Spinal cord (tissue), 9 donors: ENCODE measurements at regions not wholly inside any gene's neighbourhood (a gene's known extent, or its start where the extent isn't known, plus 50 kb on each side); places are given as distances from the start of the nearest gene placed in this dataset.

ENCODE experiments used
- DNase-seq, 6 donors: peaks; one replicate each; pipeline versions ENCODE4 v3.0.0 to v3.0.0-alpha.2; 2013 to 2015; ENCODE audit warnings: low spot score in 6 of 6, low read depth in 4 of 6
- H3K27ac ChIP-seq: one replicate; pipeline ENCODE4 v1.5.1; 2013; ENCODE audit warnings: low read depth, low read length, control low read depth
- H3K27me3 ChIP-seq: one replicate; pipeline ENCODE4 v1.6.1; 2013; ENCODE audit warnings: low read length; ENCODE audit not compliant: control insufficient read depth, insufficient read depth
- H3K36me3 ChIP-seq: one replicate; pipeline ENCODE4 v1.6.1; 2013; ENCODE audit warnings: low read length; ENCODE audit not compliant: control insufficient read depth, insufficient read depth
- H3K4me1 ChIP-seq: one replicate; pipeline ENCODE4 v1.6.1; 2013; ENCODE audit warnings: low read length; ENCODE audit not compliant: control insufficient read depth, insufficient read depth
- H3K4me3 ChIP-seq: one replicate; pipeline ENCODE4 v1.5.1; 2013; ENCODE audit warnings: low read depth, low read length, control low read depth
- H3K9me3 ChIP-seq: one replicate; pipeline ENCODE4 v1.6.1; 2013; ENCODE audit warnings: low read length; ENCODE audit not compliant: control insufficient read depth, insufficient read depth
- WGBS: methylation state at CpG from one replicate; pipeline ENCODE4 v1.1.5; 2013; ENCODE audit warnings: missing lambda C conversion rate; ENCODE audit not compliant: insufficient coverage; 5-methylcytosine and 5-hydroxymethylcytosine counted together
- donor health status: healthy.

DNA sequence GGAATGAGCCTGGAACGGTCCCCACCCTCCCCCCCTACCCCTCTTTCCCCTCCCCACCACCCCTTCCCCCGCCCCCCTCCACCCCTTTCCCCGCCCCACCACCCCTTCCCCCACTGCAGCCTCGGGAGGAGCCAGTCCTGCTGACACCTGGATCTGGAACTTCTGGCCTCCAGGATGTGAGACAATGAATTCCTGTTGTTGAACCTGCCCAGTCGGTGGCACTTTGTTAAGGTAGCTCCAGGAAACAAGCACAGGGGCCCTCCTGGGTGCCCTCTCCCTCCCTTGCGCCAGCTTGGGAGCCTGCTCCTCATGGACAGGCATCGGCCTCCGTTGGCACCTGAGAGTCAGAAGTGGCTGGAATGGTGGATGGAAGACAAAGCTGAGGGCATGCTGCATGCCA, 152.4 kb upstream of the FOXF1 start:
- Histone ChIP-seq H3K4me3 (no peak overlapping the region), H3K4me1 (peaks cover 8% of the 10 kb centered on the region), H3K9me3 (no peaks in the 10 kb centered on the region), H3K36me3 (no peaks in the 10 kb centered on the region), H3K27ac (no peak overlapping the region), H3K27me3 (peaks cover 9% of the 10 kb centered on the region)
- WGBS = 50% methylated on average over 4 of the region's 8 CpGs
- no peak for DNase-seq

- H3K36me3 ChIP-seq = no peaks in the 10 kb centered on the region
- H3K27ac ChIP-seq = no peak overlapping the region
- H3K4me3 ChIP-seq = no peak overlapping the region
- peaks cover 6% of the 10 kb centered on the region for H3K4me1 ChIP-seq
- no peaks in the 10 kb centered on the region for H3K9me3 ChIP-seq
- peak in 1 of 6 donors; percentile 44 for DNase-seq
- WGBS = 40% methylated on average over 2 of the region's 5 CpGs
- peaks cover 12% of the 10 kb centered on the region for H3K27me3 ChIP-seq
Observed at GRCh38 chr16:86359571-86359970, 150.8 kb upstream of the FOXF1 start.

DNA sequence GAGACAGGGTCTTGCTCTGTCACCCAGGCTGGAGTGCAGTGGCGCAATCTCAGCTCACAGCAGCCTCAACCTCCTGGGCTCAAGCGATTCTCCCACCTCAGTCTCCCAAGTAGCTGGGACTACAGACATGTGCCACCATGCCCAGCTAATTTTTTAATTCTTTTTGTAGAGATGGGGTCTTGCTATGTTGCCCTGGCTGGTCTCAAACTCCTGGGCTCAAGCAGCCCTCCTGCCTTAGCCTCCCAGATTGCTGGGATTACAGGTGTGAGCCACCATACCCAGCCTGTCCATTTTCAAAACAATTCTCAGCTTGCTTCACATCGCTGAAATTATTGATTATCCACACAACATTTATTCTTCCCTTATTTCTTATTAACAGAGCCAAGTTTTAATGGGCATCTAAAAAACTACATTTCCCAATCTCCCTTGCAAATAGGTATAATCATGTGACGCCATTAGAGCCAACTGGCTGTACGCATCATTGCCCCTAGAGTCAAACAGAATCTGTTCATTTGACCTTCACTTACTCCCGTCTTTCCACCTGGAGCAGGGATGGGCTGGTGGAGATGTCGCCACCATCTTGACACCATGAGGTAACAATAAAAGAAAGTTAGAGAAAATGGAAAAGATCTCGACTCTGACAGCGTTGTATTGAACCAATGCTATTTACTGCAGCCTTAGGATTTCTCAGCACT, 148.0 kb upstream of the FOXF1 start:
- 91% methylated on average over 3 of the region's 9 CpGs for WGBS
- H3K27me3 ChIP-seq = peaks cover 11% of the 10 kb centered on the region
- H3K27ac ChIP-seq = no peak overlapping the region
- H3K4me3 ChIP-seq = no peak overlapping the region
- no peaks in the 10 kb centered on the region for H3K36me3 ChIP-seq
- peak in 1 of 6 donors; percentile 34 for DNase-seq
- H3K4me1 ChIP-seq = peaks cover 7% of the 10 kb centered on the region
- H3K9me3 ChIP-seq = no peaks in the 10 kb centered on the region

- 0% methylated on average over 1 of the region's 4 CpGs for WGBS
- H3K27ac ChIP-seq = no peak overlapping the region
- H3K4me1 ChIP-seq = peaks cover 7% of the 10 kb centered on the region
- no peaks in the 10 kb centered on the region for H3K36me3 ChIP-seq
- no peak overlapping the region for H3K4me3 ChIP-seq
- no peaks in the 10 kb centered on the region for H3K9me3 ChIP-seq
- DNase-seq = peak in 2 of 6 donors; percentile 38 to 80
- peaks cover 15% of the 10 kb centered on the region for H3K27me3 ChIP-seq
Observed at GRCh38 chr16:86363057-86363490, 147.3 kb upstream of the FOXF1 start.

DNA sequence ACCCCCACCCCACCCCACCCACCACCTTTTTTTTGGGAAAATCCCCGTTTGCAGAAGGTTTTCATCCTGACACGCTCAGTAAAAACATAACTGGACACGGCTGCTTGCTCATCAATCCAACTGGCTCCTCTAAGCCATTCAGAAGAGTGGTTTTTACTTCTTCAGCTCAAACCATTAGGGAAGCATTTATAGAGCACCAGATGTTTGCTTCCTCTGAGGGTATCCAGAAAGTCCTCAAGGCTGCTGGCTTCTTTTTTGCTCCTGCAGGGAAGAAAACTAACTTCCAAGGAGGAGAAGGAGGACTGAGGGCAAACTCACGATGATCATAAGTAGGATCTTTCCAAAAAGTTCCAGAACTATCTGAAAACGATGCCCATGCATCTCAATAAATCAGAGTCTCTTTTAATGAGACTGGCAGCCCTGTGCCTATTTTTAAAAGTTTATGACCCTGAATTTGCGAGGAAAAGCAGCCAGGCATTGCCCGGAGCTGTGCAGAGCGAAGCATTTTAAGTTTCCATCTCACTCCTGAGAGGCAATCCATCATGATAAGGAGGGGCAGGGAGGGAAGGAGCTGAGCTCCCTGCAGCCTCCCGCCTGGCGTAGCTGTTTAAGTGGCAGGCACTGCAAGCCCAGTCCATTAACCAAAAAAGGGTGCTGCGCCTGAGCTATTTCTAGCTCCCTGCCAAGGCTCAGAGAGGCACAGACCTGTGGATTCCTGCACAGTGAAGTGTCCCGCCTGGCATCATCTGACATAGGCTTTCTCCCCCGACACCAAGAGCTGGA, 146.3 kb upstream of the FOXF1 start:
- peak in 1 of 6 donors; percentile 76 for DNase-seq
- H3K36me3 ChIP-seq = no peaks in the 10 kb centered on the region
- H3K27me3 ChIP-seq = peaks cover 16% of the 10 kb centered on the region
- H3K27ac ChIP-seq = no peak overlapping the region
- no peak overlapping the region for H3K4me3 ChIP-seq
- H3K9me3 ChIP-seq = no peaks in the 10 kb centered on the region
- H3K4me1 ChIP-seq = peaks cover 7% of the 10 kb centered on the region
- WGBS = 43% methylated on average over 11 of the region's 13 CpGs

- Histone ChIP-seq H3K9me3 (no peaks in the 10 kb centered on the region), H3K27me3 (peaks cover 15% of the 10 kb centered on the region), H3K27ac (no peak overlapping the region), H3K4me3 (no peak overlapping the region), H3K36me3 (no peaks in the 10 kb centered on the region), H3K4me1 (peaks cover 7% of the 10 kb centered on the region)
- WGBS = 89% methylated on average over 9 of the region's 13 CpGs
- no peak for DNase-seq
Observed at GRCh38 chr16:86364653-86365380, 145.5 kb upstream of the FOXF1 start.

DNA sequence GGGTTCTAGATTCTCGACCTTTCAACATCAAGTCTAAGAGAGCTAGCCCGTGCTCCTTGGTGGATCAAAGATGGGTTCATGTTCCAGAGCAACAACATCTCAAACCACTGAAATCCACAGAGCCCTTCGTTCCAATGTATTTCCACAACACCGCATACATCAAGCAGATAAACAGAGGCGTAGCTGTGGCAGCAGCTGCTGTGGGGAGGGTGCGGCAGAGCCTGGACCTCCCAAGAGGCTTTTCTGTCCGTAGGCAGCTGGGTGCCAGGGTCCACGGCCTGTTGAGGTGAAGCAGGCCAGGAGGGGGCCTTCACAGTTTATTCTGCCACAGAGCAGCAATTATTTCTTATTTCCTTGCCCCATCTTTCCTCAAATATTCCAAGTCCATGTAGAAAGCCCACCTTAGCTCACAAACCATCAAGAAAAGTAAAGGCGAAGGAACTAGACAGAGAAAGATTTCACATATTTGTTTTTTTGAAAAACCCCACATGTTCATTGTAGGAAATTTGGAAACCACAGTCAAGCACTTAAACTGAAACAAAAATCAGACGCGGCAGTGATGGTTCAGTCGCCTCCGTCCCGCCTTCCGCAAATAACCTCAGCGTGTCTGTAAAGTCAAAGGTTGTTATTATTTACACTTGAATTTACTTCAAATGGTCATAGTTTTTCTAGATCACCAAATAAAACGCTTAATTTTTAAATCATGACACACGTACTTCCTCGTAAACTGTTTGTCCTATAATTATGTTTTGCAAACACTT, 144.6 kb upstream of the FOXF1 start:
- Histone ChIP-seq H3K27me3 (peaks cover 17% of the 10 kb centered on the region), H3K4me3 (no peak overlapping the region), H3K36me3 (no peaks in the 10 kb centered on the region), H3K27ac (no peak overlapping the region), H3K9me3 (no peaks in the 10 kb centered on the region), H3K4me1 (peaks cover 9% of the 10 kb centered on the region)
- 72% methylated on average over 9 of the region's 19 CpGs for WGBS
- DNase-seq = no peak

DNA sequence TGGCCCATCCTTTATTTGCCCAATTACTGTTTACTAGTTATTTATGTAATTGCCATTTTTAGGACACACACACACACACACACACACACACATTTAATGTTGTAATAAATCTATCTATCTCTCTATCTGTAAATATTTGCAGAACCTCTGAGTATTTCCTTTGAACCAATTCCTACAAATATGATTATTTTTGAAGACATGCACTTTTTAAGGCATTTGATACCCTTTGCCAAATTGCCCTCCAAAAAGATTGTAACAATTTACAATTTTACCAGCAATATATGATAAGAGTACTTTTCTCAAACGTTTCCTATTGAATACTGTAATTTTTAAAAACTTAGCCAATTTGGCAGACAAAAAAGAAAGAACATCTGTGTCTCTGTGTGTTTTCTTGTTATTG, 143.8 kb upstream of the FOXF1 start:
- peaks cover 15% of the 10 kb centered on the region for H3K4me1 ChIP-seq
- WGBS = no CpG with 5 or more reads among the region's 1 CpG
- no peaks in the 10 kb centered on the region for H3K9me3 ChIP-seq
- H3K27ac ChIP-seq = no peak overlapping the region
- H3K4me3 ChIP-seq = no peak overlapping the region
- peaks cover 17% of the 10 kb centered on the region for H3K27me3 ChIP-seq
- no peaks in the 10 kb centered on the region for H3K36me3 ChIP-seq
- DNase-seq = no peak
